ENCODE measurements at regions not wholly inside any gene's neighbourhood (a gene's known extent, or its start where the extent isn't known, plus 50 kb on each side); places are given as distances from the start of the nearest gene placed in this dataset.

- no peak for DNase-seq (ENCODE audit: low read depth)
- no peak overlapping the region for H3K4me3 ChIP-seq (ENCODE audit: low read depth, low read length)
- no peak for TF ChIP-seq CTCF (conservative IDR thresholded peaks at IDR 0.05; ENCODE audit: low read depth, low read length)
Observed at GRCh38 chr7:25399000-25399750, 170.9 kb upstream of the NPVF start.

- no peak for DNase-seq (ENCODE audit: low read depth)
- TF ChIP-seq CTCF (conservative IDR thresholded peaks at IDR 0.05; ENCODE audit: low read depth, low read length), result no peak
- no peak overlapping the region for H3K4me3 ChIP-seq (ENCODE audit: low read depth, low read length)
Observed at GRCh38 chr7:25402532-25402931, 174.2 kb upstream of the NPVF start.

- DNase-seq (ENCODE audit: low read depth), result no peak
- no peak overlapping the region for H3K4me3 ChIP-seq (ENCODE audit: low read depth, low read length)
- TF ChIP-seq CTCF (conservative IDR thresholded peaks at IDR 0.05; ENCODE audit: low read depth, low read length), result no peak
Observed at GRCh38 chr7:25405736-25406135, 177.4 kb upstream of the NPVF start.

GRCh38 chr7:25407053-25407452, 178.8 kb upstream of the NPVF start:
- TF ChIP-seq CTCF (conservative IDR thresholded peaks at IDR 0.05; ENCODE audit: low read depth, low read length), result no peak
- H3K4me3 ChIP-seq (ENCODE audit: low read depth, low read length), result no peak overlapping the region
- no peak for DNase-seq (ENCODE audit: low read depth)

GRCh38 chr7:25408012-25408687, 179.9 kb upstream of the NPVF start:
- no peak overlapping the region for H3K4me3 ChIP-seq (ENCODE audit: low read depth, low read length)
- no peak for TF ChIP-seq CTCF (conservative IDR thresholded peaks at IDR 0.05; ENCODE audit: low read depth, low read length)
- no peak for DNase-seq (ENCODE audit: low read depth)

- no peak for DNase-seq (ENCODE audit: low read depth)
- no peak for TF ChIP-seq CTCF (conservative IDR thresholded peaks at IDR 0.05; ENCODE audit: low read depth, low read length)
- no peak overlapping the region for H3K4me3 ChIP-seq (ENCODE audit: low read depth, low read length)
Observed at GRCh38 chr7:25408876-25409275, 180.6 kb upstream of the NPVF start.
